GM12878 (cell line): ENCODE measurements at regions not wholly inside any gene's neighbourhood (a gene's known extent, or its start where the extent isn't known, plus 50 kb on each side); places are given as distances from the start of the nearest gene placed in this dataset.

Source experiments
- ATAC-seq: fragments of 200-7000 bp; cut with Tn5 transposase; 3 replicates; pipeline ENCODE4 v1.9.1; 2020; ENCODE audit warnings: mild to moderate bottlenecking, moderate library complexity
- BruUV-seq: library from RNA; stranded (reverse); fragments of 400-500 nt; replicated peaks from 2 replicates; lab custom pipeline; 2021; lab: Mats Ljungman, UMichigan
- CTCF ChIA-PET: fragments of 300-600 bp; sonication (Branson Sonifier 250); formaldehyde crosslinking; extraction: SDS; loops from one replicate; lab custom pipeline; 2021; ENCODE audit warnings: inconsistent platforms; lab: Yijun Ruan, JAX
- POLR2A ChIA-PET: fragments of 350-600 bp; formaldehyde crosslinking; extraction: SDS; loops from one replicate; lab custom pipeline; 2021; ENCODE audit warnings: inconsistent platforms; lab: Charles Lee
- RAD21 ChIA-PET: fragments of 300-600 bp; sonication (Branson Sonifier 250); formaldehyde crosslinking; loops from one replicate; lab custom pipeline; 2023; ENCODE audit warnings: antibody characterized with exemption; ENCODE audit not compliant: unreplicated experiment; lab: Charles Lee
- SMC1A ChIA-PET: fragments of 300-600 bp; sonication (Branson Sonifier 250); formaldehyde crosslinking; loops from one replicate; lab custom pipeline; 2023; ENCODE audit not compliant: unreplicated experiment, uncharacterized antibody; lab: Charles Lee
- DNase-seq: peaks from one replicate; pipeline ENCODE4 v3.0.0-alpha.2; 2011; ENCODE audit warnings: low read depth, low spot score
- FAIRE-seq: peaks from 3 replicates; lab custom pipeline; 2011; peaks lifted over from hg19 to GRCh38; lab: Jason Lieb, UNC
- H2AFZ ChIP-seq: 2 replicates; pipeline ENCODE4 v1.6.0; 2011; ENCODE audit warnings: low read depth, low read length, control low read depth; ENCODE audit not compliant: control insufficient read depth
- H3K27ac ChIP-seq: 2 replicates; pipeline ENCODE4 v1.5.1; 2011; ENCODE audit warnings: control low read depth; ENCODE audit not compliant: control insufficient read depth, insufficient read depth
- H3K27me3 ChIP-seq, 2 experiments: replicated peaks in 1 of 2; 2 replicates each; pipeline versions ENCODE4 v1.6.0 to v1.6.1; 2011; ENCODE audit warnings: low read length in 1 of 2; ENCODE audit not compliant: control insufficient read depth in 2 of 2, insufficient read depth in 2 of 2
- H3K36me3 ChIP-seq, 2 experiments: 2 replicates each; pipeline ENCODE4 v1.5.1; 2011; ENCODE audit warnings: low read length in 1 of 2; ENCODE audit not compliant: control insufficient read depth in 2 of 2, insufficient read depth in 2 of 2
- H3K4me1 ChIP-seq: 2 replicates; pipeline ENCODE4 v1.6.1; 2011; ENCODE audit warnings: mild to moderate bottlenecking, low read length, moderate library complexity, mixed read lengths; ENCODE audit not compliant: control insufficient read depth, insufficient read depth
- H3K4me2 ChIP-seq: 2 replicates; pipeline ENCODE4 v1.6.0; 2011; ENCODE audit warnings: control low read depth; ENCODE audit not compliant: control insufficient read depth, insufficient read depth
- H3K4me3 ChIP-seq: fragments of 200-600 bp; sonication (generic); 2 replicates; pipeline ENCODE4 v1.5.1; 2016
- H3K79me2 ChIP-seq: 2 replicates; pipeline ENCODE4 v1.6.0; 2011; ENCODE audit warnings: low read length; ENCODE audit not compliant: control insufficient read depth, insufficient read depth
- H3K9ac ChIP-seq: 2 replicates; pipeline ENCODE4 v1.8.0; 2011; ENCODE audit warnings: low read length, control low read depth, mixed read lengths; ENCODE audit not compliant: control insufficient read depth, insufficient read depth
- H3K9me3 ChIP-seq: replicated peaks from 3 replicates; pipeline ENCODE4 v1.5.1; 2011; ENCODE audit warnings: mild to moderate bottlenecking, low read length; ENCODE audit not compliant: control insufficient read depth, insufficient read depth
- H4K20me1 ChIP-seq: 2 replicates; pipeline ENCODE4 v1.6.0; 2011; ENCODE audit not compliant: control insufficient read depth, insufficient read depth
- IKZF1 ChIP-seq: fragments of 450-650 bp; conservative IDR thresholded peaks from 2 replicates; pipeline ENCODE4 v1.6.1; 2017; ENCODE audit warnings: antibody characterized with exemption, mild to moderate bottlenecking
- MXI1 ChIP-seq: fragments of 150-350 bp; IDR thresholded peaks from 2 replicates; pipeline ENCODE4 v1.6.1; 2011; ENCODE audit warnings: low read depth, mild to moderate bottlenecking, inconsistent platforms, low read length, improper control_type of control experiment
- PAX8 ChIP-seq: fragments of 450-650 bp; IDR thresholded peaks from 2 replicates; pipeline ENCODE4 v1.6.1; 2017; ENCODE audit warnings: mild to moderate bottlenecking, moderate library complexity
- POLR2AphosphoS2 ChIP-seq: IDR thresholded peaks from 2 replicates; pipeline ENCODE4 v1.6.1; 2011; ENCODE audit warnings: low read depth, mild to moderate bottlenecking, low read length, improper control_type of control experiment, moderate library complexity
- STAT3 ChIP-seq: IDR thresholded peaks from 2 replicates; pipeline ENCODE4 v1.6.1; 2011; ENCODE audit warnings: low read depth, low read length, improper control_type of control experiment
- ZBTB40 ChIP-seq: fragments of 450-650 bp; IDR thresholded peaks from 2 replicates; pipeline ENCODE4 v1.6.1; 2016; ENCODE audit warnings: mild to moderate bottlenecking, moderate library complexity, borderline replicate concordance
- ZNF274 ChIP-seq: IDR thresholded peaks from one replicate; pipeline ENCODE4 v1.8.0; 2011; ENCODE audit not compliant: insufficient read length, insufficient read depth
- WGBS: methylation state at CpG from one replicate; pipeline ENCODE4 v1.1.6; 2016; ENCODE audit warnings: low lambda C conversion rate; ENCODE audit not compliant: insufficient replicate concordance, insufficient coverage; ENCODE audit errors: missing lambda C conversion rate; 5-methylcytosine and 5-hydroxymethylcytosine counted together
- in situ Hi-C: fragments of 300-500 bp; cut with MboI; formaldehyde crosslinking; loops from 9 replicates; pipeline ENCODE4 v1.14.3; 2018; ENCODE audit warnings: mixed read lengths
- intact Hi-C: fragments of 100-400 bp; cut with micrococcal nuclease; formaldehyde crosslinking; loops from one replicate; pipeline ENCODE4 v1.14.2; 2022; ENCODE audit not compliant: unreplicated experiment

- Histone ChIP-seq H3K4me1 (no peaks in the 10 kb centered on the region), H3K36me3 (no peaks in the 10 kb centered on the region), H2AFZ (no peak overlapping the region), H3K9ac (no peak overlapping the region), H3K79me2 (no peaks in the 10 kb centered on the region), H3K27me3 (no peaks in the 10 kb centered on the region; a peak in 1 of 4 replicates), H3K4me3 (no peak overlapping the region), H3K9me3 (no peaks in the 10 kb centered on the region), H4K20me1 (no peaks in the 10 kb centered on the region), H3K27ac (no peak overlapping the region), H3K4me2 (no peak overlapping the region)
- no peak for TF ChIP-seq POLR2AphosphoS2
- no peak for TF ChIP-seq PAX8
- TF ChIP-seq IKZF1: no peak
- no peak for TF ChIP-seq MXI1
- no peak for TF ChIP-seq ZBTB40
- TF ChIP-seq ZNF274: no peak
- no peak for TF ChIP-seq STAT3
- ChIA-PET CTCF (no interaction called here), SMC1A (interaction anchor here (1.1 kb wide), 1 partner anchor 96 kb away, joined by 3 read pairs; no protein-coding TSS in a partner anchor), RAD21 (no interaction called here), POLR2A (interaction anchor here (0.5 kb wide), 1 partner anchor 49 kb away, joined by 3 read pairs; no protein-coding TSS in a partner anchor)
- intact Hi-C loops (no loop called here), in situ Hi-C loops (no loop called here)
- ATAC-seq: no peak
- 13% methylated on average over 9 of the region's 9 CpGs for WGBS
- BruUV-seq: no TSS peak
- FAIRE-seq: no peak
- no peak for DNase-seq
Measured at GRCh38 chr15:98561169-98561941, 87.0 kb upstream of the IGF1R start.
